T-helper 2 cell treated with Interferon-gamma antibody and Interleukin-4, amounts not matched to agents 100 ng/mL and 5 ng/mL, for 36 hours (primary cell): ENCODE measurements at regions not wholly inside any gene's neighbourhood (a gene's known extent, or its start where the extent isn't known, plus 50 kb on each side); places are given as distances from the start of the nearest gene placed in this dataset.
"Not testable (repeated sequence)": the region's sequence is repeated elsewhere in the genome, so short reads cannot be mapped to it uniquely, and the experiment has no call there.

Experiments used
- intact Hi-C: fragments of 100-400 bp; cut with micrococcal nuclease; formaldehyde crosslinking; loops from one replicate; pipeline ENCODE4 v1.15.1; 2023

DNA sequence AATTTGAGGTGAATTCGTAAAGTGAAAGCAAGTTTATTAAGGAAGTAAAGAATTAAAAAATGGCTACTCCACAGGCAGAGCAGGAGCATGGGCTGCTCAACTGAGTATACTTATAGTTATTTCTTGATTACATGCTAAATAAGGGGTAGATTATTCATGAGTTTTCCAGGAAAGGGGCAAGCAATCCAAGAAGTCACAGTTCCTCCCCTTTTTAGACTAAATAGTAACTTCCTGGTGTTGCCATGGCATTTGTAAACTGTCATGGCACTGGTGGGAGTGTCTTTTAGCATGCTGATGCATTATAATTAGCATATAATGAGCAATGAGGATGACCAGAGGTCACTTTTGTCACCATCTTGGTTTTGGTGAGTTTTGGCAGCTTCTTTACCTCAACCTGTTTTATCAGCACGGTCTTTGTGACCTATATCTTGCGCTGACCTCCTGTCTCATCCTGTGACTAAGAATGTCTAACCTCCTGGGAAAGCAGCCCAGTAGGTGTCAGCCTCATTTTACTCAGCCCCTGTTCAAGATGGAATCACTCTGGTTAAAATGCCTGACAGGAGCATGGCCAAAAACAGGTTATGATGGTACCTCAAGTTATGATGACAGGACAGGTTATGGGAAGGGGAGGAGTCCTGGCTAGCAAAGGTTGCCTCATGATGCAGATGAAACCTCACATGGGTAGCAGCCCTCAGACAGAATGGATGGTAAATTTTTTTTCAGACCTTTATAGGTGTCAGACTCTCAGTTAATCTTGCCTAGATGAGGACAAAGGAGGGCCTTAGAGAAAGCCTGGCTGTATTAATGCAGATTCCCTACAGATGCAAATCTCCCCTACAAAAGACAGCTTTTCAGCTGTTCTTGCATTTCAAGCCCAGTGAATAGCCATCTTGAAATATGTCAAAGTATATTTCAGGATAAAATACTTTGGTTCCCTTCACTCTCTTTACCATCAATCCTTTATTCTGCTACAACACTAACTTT is 49.7 kb downstream of the SIPA1L2 start:
- intact Hi-C loops = loop anchor here (2.0 kb wide), 1 partner anchor 17 kb away; no protein-coding TSS in a partner anchor

DNA sequence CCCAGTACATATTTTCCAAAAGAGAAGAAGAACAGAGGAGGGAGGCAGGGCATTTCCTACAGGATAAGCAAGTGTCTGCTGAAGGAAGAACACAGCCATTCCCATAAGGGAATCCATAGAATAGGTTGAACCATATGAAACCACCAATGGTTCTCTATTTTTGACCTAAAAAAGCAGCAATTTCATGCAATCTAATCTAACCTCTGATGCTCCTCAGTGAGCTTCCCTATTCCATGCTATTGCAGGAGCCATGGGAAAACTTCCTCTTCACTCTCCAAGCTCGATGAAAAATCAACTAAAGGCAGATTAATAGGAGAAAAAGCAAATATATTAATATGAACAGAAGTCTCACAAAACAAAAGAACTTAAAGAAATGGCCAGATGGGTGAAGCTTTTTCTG is 50.5 kb downstream of the SIPA1L2 start:
- intact Hi-C loops = loop anchor here (2.0 kb wide), 1 partner anchor 17 kb away; no protein-coding TSS in a partner anchor

DNA sequence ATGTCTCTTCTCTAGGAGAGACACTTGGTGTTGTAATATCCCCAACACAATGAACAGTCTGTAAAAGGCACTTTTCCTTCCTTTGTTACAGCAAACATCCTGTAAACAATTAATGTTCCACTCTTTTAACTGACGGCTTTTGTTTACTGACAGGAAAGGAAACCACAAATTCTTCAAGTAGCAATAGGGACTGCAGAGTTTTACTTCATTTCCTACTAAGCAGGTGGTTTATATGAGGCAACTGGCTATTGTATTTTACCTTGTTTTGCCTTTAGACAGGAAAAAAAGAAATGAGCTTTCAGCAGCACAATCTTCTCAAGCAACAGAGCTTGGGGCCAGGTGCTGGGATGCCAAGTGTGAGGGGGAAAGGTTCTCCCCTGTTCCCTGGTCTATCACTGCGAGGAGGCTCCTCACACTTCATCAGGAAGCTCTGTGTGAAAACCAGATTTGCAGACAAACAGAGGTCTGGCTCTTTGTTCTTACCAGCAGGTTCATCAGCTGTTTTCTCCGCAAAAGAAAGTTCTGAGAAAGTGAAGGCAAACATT is 51.2 kb downstream of the SIPA1L2 start:
- intact Hi-C loops = loop anchor here (2.0 kb wide), 1 partner anchor 18 kb away; no protein-coding TSS in a partner anchor

DNA sequence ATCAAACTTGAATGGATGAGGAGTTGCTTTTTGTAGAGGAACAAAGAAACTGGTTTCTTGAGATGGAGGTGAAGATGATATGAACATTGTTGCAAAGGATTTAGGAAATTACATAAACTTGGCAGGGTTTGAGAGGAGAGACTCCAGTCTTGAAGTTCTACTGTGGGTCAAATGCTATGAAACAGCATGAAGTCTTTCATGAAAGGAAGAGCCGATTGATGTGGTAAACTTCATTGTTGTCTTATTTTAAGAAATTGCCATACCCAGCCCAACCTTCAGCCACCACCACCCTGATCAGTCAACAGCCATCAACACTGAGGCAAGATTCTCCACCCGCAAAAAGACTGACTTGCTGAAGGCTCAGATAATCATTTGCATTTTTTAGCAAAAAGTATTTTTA is 52.2 kb downstream of the SIPA1L2 start:
- intact Hi-C loops = loop anchor here (2.0 kb wide), 1 partner anchor 19 kb away; no protein-coding TSS in a partner anchor

DNA sequence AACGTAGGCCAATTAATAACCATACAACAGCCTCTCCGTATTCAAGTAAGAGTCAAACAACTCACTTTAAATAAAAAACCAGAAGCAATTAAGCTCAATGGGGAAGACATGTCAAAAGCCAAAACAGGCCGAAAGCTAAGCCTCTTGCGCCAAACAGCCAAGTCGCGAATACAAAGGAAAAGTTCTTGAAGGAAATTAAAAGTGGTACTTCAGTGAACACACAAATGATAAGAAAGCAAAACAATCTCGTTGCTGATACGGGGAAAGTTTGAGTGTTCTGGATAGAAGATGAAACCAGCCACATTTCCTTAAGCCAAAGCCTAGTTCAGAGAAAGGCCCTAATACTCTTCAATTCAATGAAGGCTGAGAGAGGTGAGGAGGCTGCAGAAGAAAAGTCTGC is 53.4 kb downstream of the SIPA1L2 start:
- intact Hi-C loops = no loop called here

- intact Hi-C loops = no loop called here
Measured at GRCh38 chr1:232575763-232576040, 54.2 kb downstream of the SIPA1L2 start.

- intact Hi-C loops = no loop called here
Measured at GRCh38 chr1:232574889-232575762, 54.8 kb downstream of the SIPA1L2 start.

DNA sequence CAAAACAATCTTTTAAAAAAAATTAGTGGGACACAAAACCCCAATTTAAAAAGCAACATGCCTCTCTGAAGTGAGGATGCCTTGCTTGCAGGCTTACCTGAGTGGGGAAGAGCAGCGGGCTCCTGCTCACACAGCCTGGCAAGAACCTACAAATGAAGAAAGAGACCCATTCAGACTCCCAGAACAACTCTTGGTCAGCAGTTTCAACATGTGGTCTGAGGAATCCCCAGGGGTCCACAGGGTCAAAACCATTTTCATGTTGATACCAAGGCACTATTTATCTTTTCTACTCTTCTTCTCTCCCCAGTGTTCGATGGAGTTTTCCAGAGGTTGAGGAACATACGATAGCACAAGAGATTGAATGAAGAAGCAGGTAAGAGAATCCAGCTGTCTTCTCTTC is 55.9 kb downstream of the SIPA1L2 start:
- intact Hi-C loops = no loop called here

DNA sequence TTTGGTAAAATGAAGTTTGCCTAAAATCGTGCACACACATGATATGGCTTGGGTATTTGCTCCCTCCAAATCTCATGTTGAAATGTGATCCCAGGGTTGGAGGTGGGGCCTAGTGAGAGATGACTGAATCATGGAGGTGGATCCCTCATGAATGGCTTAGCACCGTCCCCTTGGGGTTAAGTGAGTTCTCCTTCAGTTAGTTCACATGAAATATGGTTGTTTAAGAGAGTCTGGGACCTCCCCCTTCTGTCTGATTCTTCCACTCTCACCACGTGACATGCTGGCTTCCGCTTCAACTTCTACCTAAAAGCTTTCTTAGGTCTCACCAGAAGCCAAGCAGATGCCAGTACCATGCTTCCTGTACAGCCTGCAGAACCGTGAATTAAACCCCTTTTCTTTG is 58.4 kb downstream of the SIPA1L2 start:
- intact Hi-C loops = no loop called here

GRCh38 chr1:232570007-232570406 is 59.9 kb downstream of the SIPA1L2 start:
- intact Hi-C loops = no loop called here

- intact Hi-C loops = not testable (repeated sequence)
Measured at GRCh38 chr1:232569554-232569921, 60.4 kb downstream of the SIPA1L2 start.

- intact Hi-C loops = no loop called here
Measured at GRCh38 chr1:232568906-232569553, 60.9 kb downstream of the SIPA1L2 start.

GRCh38 chr1:232568331-232568852 is 61.5 kb downstream of the SIPA1L2 start:
- intact Hi-C loops = no loop called here

- intact Hi-C loops = no loop called here
Measured at GRCh38 chr1:232566093-232566492, 63.8 kb downstream of the SIPA1L2 start.

- intact Hi-C loops = no loop called here
Measured at GRCh38 chr1:232562855-232563510, 67.0 kb downstream of the SIPA1L2 start.

- intact Hi-C loops = no loop called here
Measured at GRCh38 chr1:232561381-232561780, 68.6 kb downstream of the SIPA1L2 start.

GRCh38 chr1:232560940-232561339 is 69.0 kb downstream of the SIPA1L2 start:
- intact Hi-C loops = no loop called here

DNA sequence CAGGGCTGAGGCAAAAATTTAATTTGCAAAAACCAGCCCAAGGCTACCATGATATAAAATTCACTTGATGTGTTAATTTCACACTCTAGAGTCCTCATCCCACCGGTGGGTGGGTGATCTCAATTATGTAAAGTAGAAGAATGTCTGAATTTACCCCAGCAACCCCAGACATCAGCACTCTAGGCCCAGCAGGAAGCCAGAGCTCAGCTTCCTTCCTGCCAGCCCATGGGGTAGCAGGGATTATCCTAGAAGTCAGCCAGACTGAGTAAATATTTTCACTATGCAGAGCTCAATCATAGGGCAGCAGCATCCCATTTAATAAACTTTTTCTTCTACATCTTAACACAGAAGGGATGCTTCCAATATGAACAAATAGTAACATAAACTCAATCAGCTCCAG is 71.0 kb downstream of the SIPA1L2 start:
- intact Hi-C loops = no loop called here

DNA sequence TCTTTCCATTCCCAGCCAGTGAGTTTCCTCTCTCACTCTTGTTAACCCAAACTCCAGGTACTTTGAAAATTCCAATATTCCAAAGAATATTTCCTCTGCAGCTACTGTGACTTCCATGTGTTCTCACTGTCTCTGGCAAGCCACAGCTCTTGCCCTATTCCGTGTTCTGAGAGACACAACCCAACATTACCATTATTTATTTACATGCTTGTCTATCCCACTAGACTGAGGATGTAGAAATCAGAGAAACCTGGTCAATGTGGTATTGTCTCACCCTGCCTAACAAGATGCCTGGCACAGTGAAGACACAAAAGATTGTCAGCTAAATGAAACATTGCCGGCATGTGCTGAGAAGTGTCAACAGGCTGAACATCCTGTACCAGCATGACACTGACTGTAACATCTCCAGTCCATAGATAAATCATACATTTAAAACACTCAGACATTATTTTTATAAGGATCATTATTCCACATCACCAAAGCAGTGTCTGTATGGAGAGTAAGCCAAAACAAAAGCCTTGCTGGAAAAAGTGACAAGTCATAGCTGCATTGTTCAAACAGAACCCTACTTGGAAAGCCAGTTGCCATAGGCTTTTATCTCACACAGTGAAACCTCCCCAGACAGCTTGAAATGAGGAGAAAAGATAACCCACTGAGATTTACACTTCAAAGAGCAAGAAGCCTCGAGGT is 72.3 kb downstream of the SIPA1L2 start:
- intact Hi-C loops = no loop called here

DNA sequence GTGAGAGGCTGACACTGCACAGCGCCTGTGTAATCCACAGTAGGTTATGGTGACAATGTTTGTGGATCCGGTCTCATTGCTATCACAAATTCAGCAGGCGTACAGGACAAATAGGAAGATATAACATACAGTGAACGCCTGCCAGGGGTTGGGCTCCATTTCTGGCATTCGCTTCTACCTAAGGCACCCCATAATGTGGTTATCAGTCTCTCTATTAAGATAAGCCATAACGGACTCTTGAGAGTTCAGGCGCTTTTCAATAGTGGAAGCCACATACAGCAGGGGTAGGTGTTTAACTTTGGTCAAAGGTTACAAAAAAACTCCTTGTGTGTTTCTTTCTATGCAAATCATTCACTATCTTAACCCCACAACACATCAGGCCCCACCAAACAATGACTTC is 72.8 kb downstream of the SIPA1L2 start:
- intact Hi-C loops = no loop called here
